RWPE2 (cell line): ENCODE measurements at regions not wholly inside any gene's neighbourhood (a gene's known extent, or its start where the extent isn't known, plus 50 kb on each side); places are given as distances from the start of the nearest gene placed in this dataset.

Experiments
- ATAC-seq: fragments of 200-7000 bp; cut with Tn5 transposase; 3 replicates; pipeline ENCODE4 v1.9.1; 2021; ENCODE audit warnings: low read depth
- DNase-seq: peaks from one replicate; pipeline ENCODE4 v3.0.0-alpha.2; 2020; ENCODE audit warnings: low spot score
- H3K27ac ChIP-seq: fragments of 450-650 bp; 2 replicates; pipeline ENCODE4 v1.5.1; 2017; ENCODE audit warnings: mild to moderate bottlenecking; ENCODE audit not compliant: poor library complexity, severe bottlenecking
- H3K27me3 ChIP-seq: fragments of 250-450 bp; sonication (Bioruptor Pico); 2 replicates; pipeline ENCODE4 v1.5.1; 2021; ENCODE audit warnings: mild to moderate bottlenecking, moderate library complexity; ENCODE audit not compliant: insufficient read depth, poor library complexity, severe bottlenecking
- H3K36me3 ChIP-seq: fragments of 250-450 bp; sonication (Bioruptor Pico); 2 replicates; pipeline ENCODE4 v1.5.1; 2020; ENCODE audit warnings: low read depth, mild to moderate bottlenecking, moderate library complexity
- H3K4me1 ChIP-seq: fragments of 250-450 bp; sonication (Bioruptor Pico); 2 replicates; pipeline ENCODE4 v1.5.1; 2021; ENCODE audit warnings: mild to moderate bottlenecking, moderate library complexity; ENCODE audit not compliant: insufficient read depth, poor library complexity, severe bottlenecking
- H3K4me3 ChIP-seq: fragments of 250-450 bp; sonication (Bioruptor Pico); 2 replicates; pipeline ENCODE4 v1.5.1; 2021; ENCODE audit warnings: mild to moderate bottlenecking, moderate library complexity; ENCODE audit not compliant: severe bottlenecking
- H3K9me3 ChIP-seq: fragments of 250-450 bp; sonication (Bioruptor Pico); 2 replicates; pipeline ENCODE4 v1.5.1; 2021; ENCODE audit warnings: mild to moderate bottlenecking, moderate library complexity; ENCODE audit not compliant: severe bottlenecking
- CTCF ChIP-seq: fragments of 450-650 bp; IDR thresholded peaks from one replicate; pipeline ENCODE4 v1.5.1; 2017; ENCODE audit warnings: mild to moderate bottlenecking, moderate library complexity; ENCODE audit not compliant: poor library complexity, severe bottlenecking

- no peak overlapping the region for H3K27ac ChIP-seq
- DNase-seq (no peak), ATAC-seq (no peak)
- H3K27me3 ChIP-seq: peaks cover 3% of the 10 kb centered on the region
- H3K36me3 ChIP-seq: no peaks in the 10 kb centered on the region
- no peak overlapping the region for H3K4me3 ChIP-seq
- TF ChIP-seq CTCF: no peak
- no peaks in the 10 kb centered on the region for H3K4me1 ChIP-seq
- H3K9me3 ChIP-seq: no peaks in the 10 kb centered on the region
These were observed 1383.5 kb downstream of the FSCB start for GRCh38 chr14:43123544-43123943.

- Histone ChIP-seq H3K27ac (no peak overlapping the region), H3K9me3 (no peaks in the 10 kb centered on the region), H3K27me3 (peaks cover 7% of the 10 kb centered on the region), H3K4me1 (no peaks in the 10 kb centered on the region), H3K4me3 (no peak overlapping the region), H3K36me3 (no peaks in the 10 kb centered on the region)
- no peak for ATAC-seq
- TF ChIP-seq CTCF: no peak
- DNase-seq: no peak
These were observed 1387.4 kb downstream of the FSCB start for GRCh38 chr14:43119672-43120071.

DNA sequence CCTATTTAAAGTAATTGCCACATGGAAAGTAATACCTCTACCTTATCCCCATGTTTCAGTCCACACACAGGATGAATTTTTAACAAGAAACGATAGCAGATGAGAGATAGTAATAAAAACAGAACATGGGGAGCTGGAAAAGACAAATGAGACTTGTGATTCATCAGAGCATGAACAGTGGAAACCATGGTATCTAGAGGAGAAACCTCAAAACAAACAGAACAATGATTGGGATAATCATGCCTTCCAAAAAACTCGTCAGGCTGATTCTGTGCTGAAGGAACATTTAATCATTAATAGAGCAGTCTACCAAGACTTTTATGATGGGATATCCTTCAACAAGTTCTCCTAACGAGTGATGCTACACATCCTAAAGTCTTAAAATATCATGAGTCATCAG, 1390.7 kb downstream of the FSCB start:
- DNase-seq: no peak
- no peak for TF ChIP-seq CTCF
- H3K27ac ChIP-seq: no peak overlapping the region

GRCh38 chr14:43105305-43105704, 1401.8 kb downstream of the FSCB start:
- H3K27ac ChIP-seq: no peak overlapping the region
- DNase-seq (no peak), ATAC-seq (no peak)
- no peaks in the 10 kb centered on the region for H3K36me3 ChIP-seq
- TF ChIP-seq CTCF: no peak
- no peak overlapping the region for H3K4me3 ChIP-seq
- no peaks in the 10 kb centered on the region for H3K9me3 ChIP-seq
- H3K4me1 ChIP-seq: no peaks in the 10 kb centered on the region
- peaks cover 7% of the 10 kb centered on the region for H3K27me3 ChIP-seq

More for the DNA sequence above, 1390.7 kb downstream of the FSCB start:
- H3K4me3 ChIP-seq: no peak overlapping the region
- H3K4me1 ChIP-seq: no peaks in the 10 kb centered on the region
- peaks cover 10% of the 10 kb centered on the region for H3K27me3 ChIP-seq
- no peaks in the 10 kb centered on the region for H3K9me3 ChIP-seq
- H3K36me3 ChIP-seq: no peaks in the 10 kb centered on the region
- ATAC-seq: no peak

GRCh38 chr14:43090380-43090779, 1416.7 kb downstream of the FSCB start:
- Histone ChIP-seq H3K4me3 (no peak overlapping the region), H3K27me3 (peaks cover 18% of the 10 kb centered on the region), H3K4me1 (no peaks in the 10 kb centered on the region), H3K36me3 (no peaks in the 10 kb centered on the region), H3K27ac (no peak overlapping the region), H3K9me3 (no peaks in the 10 kb centered on the region)
- ATAC-seq (no peak), DNase-seq (no peak)
- no peak for TF ChIP-seq CTCF
